Neural cell (in vitro differentiated cells): ENCODE measurements at regions not wholly inside any gene's neighbourhood (a gene's known extent, or its start where the extent isn't known, plus 50 kb on each side); places are given as distances from the start of the nearest gene placed in this dataset.

Experiments
- H2AFZ ChIP-seq: fragments of 200-600, 300-800 bp; sonication (generic), shearing (Covaris generic); 2 replicates; pipeline ENCODE4 v1.6.0; 2014; ENCODE audit warnings: low read depth, mild to moderate bottlenecking, antibody characterized with exemption, low read length, moderate library complexity
- H3F3A ChIP-seq: fragments of 200-600 bp; shearing (Covaris generic); 2 replicates; pipeline ENCODE4 v1.6.1; 2016; ENCODE audit warnings: mild to moderate bottlenecking, moderate library complexity, mixed read lengths, antibody characterized with exemption, low read length; ENCODE audit not compliant: insufficient read depth, poor library complexity, severe bottlenecking
- H3K27ac ChIP-seq: fragments of 200-600, 300-800 bp; sonication (generic), shearing (Covaris generic); 2 replicates; pipeline ENCODE4 v1.5.1; 2014; ENCODE audit warnings: mild to moderate bottlenecking, low read length, moderate library complexity
- H3K27me3 ChIP-seq: fragments of 300-800, 200-600 bp; sonication (generic), shearing (Covaris generic); 2 replicates; pipeline ENCODE4 v1.6.0; 2014; ENCODE audit warnings: mild to moderate bottlenecking, low read depth, low read length, moderate library complexity; ENCODE audit not compliant: insufficient read depth
- H3K36me3 ChIP-seq: fragments of 300-800, 200-600 bp; sonication (generic), shearing (Covaris generic); 2 replicates; pipeline ENCODE4 v1.5.1; 2014; ENCODE audit warnings: mild to moderate bottlenecking, antibody characterized with exemption, low read length, moderate library complexity; ENCODE audit not compliant: insufficient read depth
- H3K4me2 ChIP-seq: fragments of 300-800, 200-600 bp; sonication (generic), shearing (Covaris generic); 2 replicates; pipeline ENCODE4 v1.6.0; 2014; ENCODE audit warnings: mild to moderate bottlenecking, low read length
- H3K4me3 ChIP-seq: fragments of 300-800, 200-600 bp; sonication (generic), shearing (Covaris generic); 2 replicates; pipeline ENCODE4 v1.5.1; 2014; ENCODE audit warnings: mild to moderate bottlenecking, low read length, moderate library complexity
- H3K79me2 ChIP-seq: fragments of 200-600 bp; shearing (Covaris generic); replicated peaks from 2 replicates; pipeline ENCODE4 v1.6.0; 2014; ENCODE audit warnings: mild to moderate bottlenecking, low read length, moderate library complexity; ENCODE audit not compliant: insufficient read depth
- H3K9ac ChIP-seq: fragments of 300-800, 200-600 bp; sonication (generic), shearing (Covaris generic); 2 replicates; pipeline ENCODE4 v1.6.1; 2016; ENCODE audit warnings: mild to moderate bottlenecking, low read length, mixed read lengths
- H3K9me2 ChIP-seq: fragments of 200-600 bp; shearing (Covaris generic); 2 replicates; pipeline ENCODE4 v1.6.1; 2016; ENCODE audit warnings: mild to moderate bottlenecking, low read length, mixed read lengths; ENCODE audit not compliant: insufficient read depth
- H3K9me3 ChIP-seq: fragments of 200-600, 300-800 bp; sonication (generic), shearing (Covaris generic); 2 replicates; pipeline ENCODE4 v1.6.1; 2016; ENCODE audit warnings: mild to moderate bottlenecking, mixed run types, low read length, moderate library complexity, mixed read lengths
- H4K20me1 ChIP-seq: fragments of 200-600 bp; shearing (Covaris generic); 2 replicates; pipeline ENCODE4 v1.6.1; 2016; ENCODE audit warnings: mild to moderate bottlenecking, mixed run types; ENCODE audit not compliant: insufficient read depth
- EP300 ChIP-seq: fragments of 450-650 bp; conservative IDR thresholded peaks from 2 replicates; pipeline ENCODE4 v1.6.1; 2014; ENCODE audit warnings: antibody characterized with exemption, mild to moderate bottlenecking, moderate library complexity; ENCODE audit not compliant: poor library complexity, severe bottlenecking
- EZH2 ChIP-seq: fragments of 200-600, 300-800 bp; shearing (Covaris generic), sonication (generic); IDR thresholded peaks from 2 replicates; pipeline ENCODE4 v1.6.1; 2014; ENCODE audit warnings: antibody characterized with exemption, low read length, borderline replicate concordance, mild to moderate bottlenecking; ENCODE audit not compliant: insufficient read depth, poor library complexity, severe bottlenecking
- MXI1 ChIP-seq: fragments of 450-650 bp; conservative IDR thresholded peaks from 2 replicates; pipeline ENCODE4 v1.6.1; 2014; ENCODE audit warnings: antibody characterized with exemption, mild to moderate bottlenecking; ENCODE audit not compliant: poor library complexity, severe bottlenecking
- POLR2AphosphoS5 ChIP-seq: IDR thresholded peaks from 2 replicates; pipeline ENCODE4 v1.6.1; 2012
- RAD21 ChIP-seq: fragments of 450-650 bp; conservative IDR thresholded peaks from 2 replicates; pipeline ENCODE4 v1.6.1; 2014; ENCODE audit warnings: antibody characterized with exemption, mild to moderate bottlenecking, moderate library complexity
- SMC3 ChIP-seq: fragments of 450-650 bp; conservative IDR thresholded peaks from 2 replicates; pipeline ENCODE4 v1.6.1; 2014; ENCODE audit warnings: antibody characterized with exemption, mild to moderate bottlenecking, moderate library complexity; ENCODE audit not compliant: poor library complexity
- TAF1 ChIP-seq: IDR thresholded peaks from 2 replicates; pipeline ENCODE4 v1.6.1; 2012; ENCODE audit warnings: low read depth
- TF ChIP-seq, protein P1 (sequence below): IDR thresholded peaks from 2 replicates; pipeline ENCODE4 v1.6.1; 2012; ENCODE audit warnings: borderline replicate concordance
- TF ChIP-seq, protein P2 (sequence below): fragments of 450-650 bp; IDR thresholded peaks from 2 replicates; pipeline ENCODE4 v1.5.1; 2014; ENCODE audit warnings: antibody characterized with exemption, mild to moderate bottlenecking, moderate library complexity; ENCODE audit not compliant: poor library complexity, severe bottlenecking

DNA sequence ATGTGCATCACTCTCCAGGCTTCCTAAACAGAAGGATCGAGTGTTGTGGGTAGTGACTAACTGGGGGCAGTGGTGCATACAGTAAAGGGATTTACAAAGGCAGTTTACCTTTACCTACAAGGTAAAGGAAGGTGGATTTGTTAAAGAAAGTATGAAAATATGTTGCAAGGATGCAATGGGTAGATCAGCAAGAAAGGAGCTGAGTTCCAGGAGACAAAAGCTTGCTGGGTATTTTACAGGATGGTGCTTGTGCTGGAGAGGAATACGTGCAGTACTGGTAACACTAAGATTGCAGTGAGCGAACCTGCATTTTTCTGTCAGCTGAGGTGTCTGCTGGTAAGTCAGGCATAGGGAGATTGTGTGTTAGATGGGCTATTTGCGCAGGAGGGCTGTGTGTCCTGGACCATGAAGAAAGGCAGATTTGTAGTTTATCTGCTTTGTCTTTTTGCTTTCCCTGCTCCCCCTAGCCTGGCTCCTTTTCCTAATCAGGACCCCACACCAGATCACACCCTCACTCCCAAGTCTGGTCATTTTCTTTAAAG, 304.6 kb downstream of the THBS2 start:
- Histone ChIP-seq H3K4me3 (no peak overlapping the region), H3K9ac (no peak overlapping the region), H3K36me3 (no peaks in the 10 kb centered on the region), H3K27me3 (no peaks in the 10 kb centered on the region), H3K4me2 (no peak overlapping the region), H2AFZ (no peak overlapping the region), H3K9me3 (no peaks in the 10 kb centered on the region), H3K27ac (no peak overlapping the region), H3K9me2 (no peaks in the 10 kb centered on the region), H4K20me1 (no peaks in the 10 kb centered on the region), H3K79me2 (no peaks in the 10 kb centered on the region), H3F3A (no peaks in the 10 kb centered on the region)
- TF ChIP-seq TAF1 = no peak
- TF ChIP-seq SMC3 = no peak
- TF ChIP-seq, protein P1, sequence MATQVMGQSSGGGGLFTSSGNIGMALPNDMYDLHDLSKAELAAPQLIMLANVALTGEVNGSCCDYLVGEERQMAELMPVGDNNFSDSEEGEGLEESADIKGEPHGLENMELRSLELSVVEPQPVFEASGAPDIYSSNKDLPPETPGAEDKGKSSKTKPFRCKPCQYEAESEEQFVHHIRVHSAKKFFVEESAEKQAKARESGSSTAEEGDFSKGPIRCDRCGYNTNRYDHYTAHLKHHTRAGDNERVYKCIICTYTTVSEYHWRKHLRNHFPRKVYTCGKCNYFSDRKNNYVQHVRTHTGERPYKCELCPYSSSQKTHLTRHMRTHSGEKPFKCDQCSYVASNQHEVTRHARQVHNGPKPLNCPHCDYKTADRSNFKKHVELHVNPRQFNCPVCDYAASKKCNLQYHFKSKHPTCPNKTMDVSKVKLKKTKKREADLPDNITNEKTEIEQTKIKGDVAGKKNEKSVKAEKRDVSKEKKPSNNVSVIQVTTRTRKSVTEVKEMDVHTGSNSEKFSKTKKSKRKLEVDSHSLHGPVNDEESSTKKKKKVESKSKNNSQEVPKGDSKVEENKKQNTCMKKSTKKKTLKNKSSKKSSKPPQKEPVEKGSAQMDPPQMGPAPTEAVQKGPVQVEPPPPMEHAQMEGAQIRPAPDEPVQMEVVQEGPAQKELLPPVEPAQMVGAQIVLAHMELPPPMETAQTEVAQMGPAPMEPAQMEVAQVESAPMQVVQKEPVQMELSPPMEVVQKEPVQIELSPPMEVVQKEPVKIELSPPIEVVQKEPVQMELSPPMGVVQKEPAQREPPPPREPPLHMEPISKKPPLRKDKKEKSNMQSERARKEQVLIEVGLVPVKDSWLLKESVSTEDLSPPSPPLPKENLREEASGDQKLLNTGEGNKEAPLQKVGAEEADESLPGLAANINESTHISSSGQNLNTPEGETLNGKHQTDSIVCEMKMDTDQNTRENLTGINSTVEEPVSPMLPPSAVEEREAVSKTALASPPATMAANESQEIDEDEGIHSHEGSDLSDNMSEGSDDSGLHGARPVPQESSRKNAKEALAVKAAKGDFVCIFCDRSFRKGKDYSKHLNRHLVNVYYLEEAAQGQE = no peak
- TF ChIP-seq MXI1 = no peak
- TF ChIP-seq, protein P2, sequence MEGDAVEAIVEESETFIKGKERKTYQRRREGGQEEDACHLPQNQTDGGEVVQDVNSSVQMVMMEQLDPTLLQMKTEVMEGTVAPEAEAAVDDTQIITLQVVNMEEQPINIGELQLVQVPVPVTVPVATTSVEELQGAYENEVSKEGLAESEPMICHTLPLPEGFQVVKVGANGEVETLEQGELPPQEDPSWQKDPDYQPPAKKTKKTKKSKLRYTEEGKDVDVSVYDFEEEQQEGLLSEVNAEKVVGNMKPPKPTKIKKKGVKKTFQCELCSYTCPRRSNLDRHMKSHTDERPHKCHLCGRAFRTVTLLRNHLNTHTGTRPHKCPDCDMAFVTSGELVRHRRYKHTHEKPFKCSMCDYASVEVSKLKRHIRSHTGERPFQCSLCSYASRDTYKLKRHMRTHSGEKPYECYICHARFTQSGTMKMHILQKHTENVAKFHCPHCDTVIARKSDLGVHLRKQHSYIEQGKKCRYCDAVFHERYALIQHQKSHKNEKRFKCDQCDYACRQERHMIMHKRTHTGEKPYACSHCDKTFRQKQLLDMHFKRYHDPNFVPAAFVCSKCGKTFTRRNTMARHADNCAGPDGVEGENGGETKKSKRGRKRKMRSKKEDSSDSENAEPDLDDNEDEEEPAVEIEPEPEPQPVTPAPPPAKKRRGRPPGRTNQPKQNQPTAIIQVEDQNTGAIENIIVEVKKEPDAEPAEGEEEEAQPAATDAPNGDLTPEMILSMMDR = no peak
- TF ChIP-seq POLR2AphosphoS5 = no peak
- no peak for TF ChIP-seq EZH2
- no peak for TF ChIP-seq EP300
- no peak for TF ChIP-seq RAD21

DNA sequence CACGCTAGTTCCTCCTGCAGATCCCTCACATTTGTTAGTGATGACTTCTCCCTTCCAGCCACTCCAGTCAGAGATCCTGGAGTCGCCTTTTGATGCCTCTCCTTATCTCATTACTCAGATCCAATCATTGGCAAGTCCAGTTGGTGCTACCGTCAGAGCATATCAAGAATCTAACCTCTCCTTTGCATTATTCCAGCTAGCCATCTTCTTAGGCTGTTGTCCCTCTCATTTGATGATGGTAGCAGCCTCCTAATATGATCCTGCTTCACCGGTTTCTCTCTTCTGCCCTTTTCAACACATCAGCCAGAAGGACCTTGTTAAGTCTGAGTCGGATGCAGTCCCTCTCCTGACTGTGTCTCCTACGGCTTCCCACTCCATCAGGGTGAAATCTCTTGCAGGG, 305.6 kb downstream of the THBS2 start:
- no peak overlapping the region for H3K4me2 ChIP-seq
- H3K4me3 ChIP-seq = no peak overlapping the region
- H4K20me1 ChIP-seq = no peaks in the 10 kb centered on the region

More for the DNA sequence above, 305.6 kb downstream of the THBS2 start:
- Histone ChIP-seq H3K36me3 (no peaks in the 10 kb centered on the region), H3K9me2 (no peaks in the 10 kb centered on the region), H3K27ac (no peak overlapping the region), H3K9ac (no peak overlapping the region), H2AFZ (no peak overlapping the region), H3F3A (no peaks in the 10 kb centered on the region), H3K27me3 (no peaks in the 10 kb centered on the region), H3K9me3 (no peaks in the 10 kb centered on the region), H3K79me2 (no peaks in the 10 kb centered on the region)
- TF ChIP-seq TAF1 = no peak
- no peak for TF ChIP-seq EP300
- TF ChIP-seq, protein P1 = no peak
- TF ChIP-seq MXI1 = no peak
- no peak for TF ChIP-seq EZH2
- TF ChIP-seq SMC3 = no peak
- TF ChIP-seq, protein P2 = no peak
- TF ChIP-seq RAD21 = no peak
- TF ChIP-seq POLR2AphosphoS5 = no peak
